NB4 (cell line): ENCODE measurements at regions not wholly inside any gene's neighbourhood (a gene's known extent, or its start where the extent isn't known, plus 50 kb on each side); places are given as distances from the start of the nearest gene placed in this dataset.

Experiments used
- DNase-seq: peaks from one replicate; pipeline ENCODE4 v3.0.0; 2010; ENCODE audit warnings: low read depth
- H3K4me3 ChIP-seq: one replicate; pipeline ENCODE4 v1.5.1; 2011; ENCODE audit warnings: mild to moderate bottlenecking, low read depth, low read length, moderate library complexity
- MYC ChIP-seq: IDR thresholded peaks from 2 replicates; pipeline ENCODE4 v1.6.1; 2011; ENCODE audit warnings: low read depth, low read length
- POLR2A ChIP-seq: IDR thresholded peaks from 2 replicates; pipeline ENCODE4 v1.6.1; 2011; ENCODE audit warnings: mild to moderate bottlenecking; ENCODE audit not compliant: insufficient read length; ENCODE audit errors: extremely low read depth
- TF ChIP-seq, protein P1 (sequence below): IDR thresholded peaks from one replicate; pipeline ENCODE4 v1.5.1; 2012; ENCODE audit warnings: low read depth, low read length
- TF ChIP-seq, protein P2 (sequence below): IDR thresholded peaks from 2 replicates; pipeline ENCODE4 v1.6.1; 2011; ENCODE audit warnings: low read depth, low read length

DNA sequence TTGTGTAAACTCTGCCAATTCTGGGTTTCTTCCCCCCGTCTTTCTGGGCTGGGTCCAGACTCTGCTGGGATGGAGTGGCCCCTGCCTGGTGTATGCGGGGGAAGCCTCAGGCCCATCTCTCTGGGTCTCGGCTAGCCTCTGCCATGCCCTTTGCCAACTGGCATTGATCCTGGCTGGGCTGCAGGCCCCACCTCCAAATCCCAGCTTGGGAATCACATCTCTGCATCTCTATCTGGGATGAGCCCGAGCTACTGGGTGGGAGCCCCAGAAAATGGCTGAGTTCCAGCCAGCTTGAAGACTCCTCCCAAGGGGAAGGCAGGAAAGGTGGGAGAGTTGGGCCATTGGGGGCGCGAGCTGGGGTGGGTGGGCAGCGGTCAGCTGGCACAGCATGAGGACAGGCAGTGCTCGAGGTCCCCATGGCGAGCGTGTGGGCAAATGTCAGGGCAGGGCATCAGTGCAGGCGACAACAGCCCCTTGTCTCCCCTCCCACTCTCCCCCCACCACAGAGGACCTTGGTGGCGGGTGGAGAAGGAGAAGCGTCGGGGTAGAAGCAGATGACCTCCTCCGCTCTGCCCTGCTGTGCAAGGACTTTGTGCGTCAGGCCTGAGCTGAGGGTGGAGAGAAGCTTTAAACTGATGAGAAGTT, 139.4 kb downstream of the ASB1 start:
- H3K4me3 ChIP-seq = no peak overlapping the region
- DNase-seq = no peak
- TF ChIP-seq, protein P1, sequence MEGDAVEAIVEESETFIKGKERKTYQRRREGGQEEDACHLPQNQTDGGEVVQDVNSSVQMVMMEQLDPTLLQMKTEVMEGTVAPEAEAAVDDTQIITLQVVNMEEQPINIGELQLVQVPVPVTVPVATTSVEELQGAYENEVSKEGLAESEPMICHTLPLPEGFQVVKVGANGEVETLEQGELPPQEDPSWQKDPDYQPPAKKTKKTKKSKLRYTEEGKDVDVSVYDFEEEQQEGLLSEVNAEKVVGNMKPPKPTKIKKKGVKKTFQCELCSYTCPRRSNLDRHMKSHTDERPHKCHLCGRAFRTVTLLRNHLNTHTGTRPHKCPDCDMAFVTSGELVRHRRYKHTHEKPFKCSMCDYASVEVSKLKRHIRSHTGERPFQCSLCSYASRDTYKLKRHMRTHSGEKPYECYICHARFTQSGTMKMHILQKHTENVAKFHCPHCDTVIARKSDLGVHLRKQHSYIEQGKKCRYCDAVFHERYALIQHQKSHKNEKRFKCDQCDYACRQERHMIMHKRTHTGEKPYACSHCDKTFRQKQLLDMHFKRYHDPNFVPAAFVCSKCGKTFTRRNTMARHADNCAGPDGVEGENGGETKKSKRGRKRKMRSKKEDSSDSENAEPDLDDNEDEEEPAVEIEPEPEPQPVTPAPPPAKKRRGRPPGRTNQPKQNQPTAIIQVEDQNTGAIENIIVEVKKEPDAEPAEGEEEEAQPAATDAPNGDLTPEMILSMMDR = no peak
- TF ChIP-seq MYC (no peak), POLR2A (no peak)
- TF ChIP-seq, protein P2, sequence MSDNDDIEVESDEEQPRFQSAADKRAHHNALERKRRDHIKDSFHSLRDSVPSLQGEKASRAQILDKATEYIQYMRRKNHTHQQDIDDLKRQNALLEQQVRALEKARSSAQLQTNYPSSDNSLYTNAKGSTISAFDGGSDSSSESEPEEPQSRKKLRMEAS = no peak

DNA sequence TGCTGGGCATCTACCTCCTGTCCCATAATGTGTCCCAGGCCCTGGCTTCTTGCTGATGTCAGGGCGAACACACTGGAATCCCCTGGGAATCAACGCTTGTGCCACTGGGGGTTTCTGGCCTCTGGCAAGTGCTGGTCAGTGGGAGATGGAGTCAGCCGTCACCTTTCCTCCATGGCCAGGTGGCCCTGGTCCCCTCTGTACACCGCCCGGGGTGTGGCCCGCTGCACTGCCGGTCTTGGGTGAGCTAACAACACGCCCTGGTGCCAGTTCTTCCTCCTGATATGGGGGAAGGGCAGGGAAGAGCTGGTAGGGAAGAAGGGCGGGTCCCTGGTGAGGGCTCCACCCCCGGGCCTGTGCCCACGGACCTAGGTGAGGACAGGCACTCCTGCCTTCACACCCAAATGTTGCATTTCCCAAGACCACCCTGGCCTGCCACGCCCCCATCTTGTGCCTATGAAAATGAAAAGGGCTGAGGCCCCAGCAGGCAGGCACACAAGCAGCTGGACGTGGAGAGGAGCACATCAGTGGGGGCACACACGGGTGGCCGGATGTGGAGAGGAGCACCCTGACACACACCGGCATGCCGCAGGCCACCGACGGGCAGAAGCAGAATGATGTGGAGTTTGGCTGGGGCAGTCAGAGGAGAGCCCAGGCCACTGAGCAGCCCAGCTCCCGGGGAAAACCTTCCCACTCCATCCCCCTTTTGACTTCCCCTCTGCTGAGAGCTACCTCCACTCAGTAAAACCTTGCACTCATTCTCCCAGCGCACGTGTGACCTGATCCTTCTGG, 140.5 kb downstream of the ASB1 start:
- TF ChIP-seq, protein P2 = no peak
- TF ChIP-seq POLR2A (no peak), MYC (no peak)
- TF ChIP-seq, protein P1 = no peak
- DNase-seq = no peak

DNA sequence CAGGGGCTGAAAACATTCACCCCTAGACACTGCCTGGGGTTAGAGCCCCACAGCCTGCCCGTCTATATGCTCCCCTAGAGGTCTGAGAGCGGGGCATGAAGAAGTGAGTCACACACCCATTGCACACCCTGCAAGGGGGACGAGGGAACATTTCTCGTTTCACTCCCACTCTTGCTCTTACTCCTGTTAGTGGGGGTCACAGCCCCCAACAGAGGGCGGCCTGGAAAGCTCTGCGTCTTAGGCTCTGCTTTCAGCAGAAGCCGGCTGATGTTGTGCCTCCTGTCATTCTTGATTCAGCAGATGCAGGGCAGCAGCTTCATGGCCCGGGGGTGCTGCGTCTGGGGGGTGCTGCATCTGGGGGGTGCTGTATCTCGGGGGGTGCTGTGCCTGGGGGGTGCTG, 141.3 kb downstream of the ASB1 start:
- no peak for DNase-seq
- no peak for TF ChIP-seq POLR2A
- no peak overlapping the region for H3K4me3 ChIP-seq

More for the DNA sequence above, 140.5 kb downstream of the ASB1 start:
- H3K4me3 ChIP-seq = no peak overlapping the region

DNA sequence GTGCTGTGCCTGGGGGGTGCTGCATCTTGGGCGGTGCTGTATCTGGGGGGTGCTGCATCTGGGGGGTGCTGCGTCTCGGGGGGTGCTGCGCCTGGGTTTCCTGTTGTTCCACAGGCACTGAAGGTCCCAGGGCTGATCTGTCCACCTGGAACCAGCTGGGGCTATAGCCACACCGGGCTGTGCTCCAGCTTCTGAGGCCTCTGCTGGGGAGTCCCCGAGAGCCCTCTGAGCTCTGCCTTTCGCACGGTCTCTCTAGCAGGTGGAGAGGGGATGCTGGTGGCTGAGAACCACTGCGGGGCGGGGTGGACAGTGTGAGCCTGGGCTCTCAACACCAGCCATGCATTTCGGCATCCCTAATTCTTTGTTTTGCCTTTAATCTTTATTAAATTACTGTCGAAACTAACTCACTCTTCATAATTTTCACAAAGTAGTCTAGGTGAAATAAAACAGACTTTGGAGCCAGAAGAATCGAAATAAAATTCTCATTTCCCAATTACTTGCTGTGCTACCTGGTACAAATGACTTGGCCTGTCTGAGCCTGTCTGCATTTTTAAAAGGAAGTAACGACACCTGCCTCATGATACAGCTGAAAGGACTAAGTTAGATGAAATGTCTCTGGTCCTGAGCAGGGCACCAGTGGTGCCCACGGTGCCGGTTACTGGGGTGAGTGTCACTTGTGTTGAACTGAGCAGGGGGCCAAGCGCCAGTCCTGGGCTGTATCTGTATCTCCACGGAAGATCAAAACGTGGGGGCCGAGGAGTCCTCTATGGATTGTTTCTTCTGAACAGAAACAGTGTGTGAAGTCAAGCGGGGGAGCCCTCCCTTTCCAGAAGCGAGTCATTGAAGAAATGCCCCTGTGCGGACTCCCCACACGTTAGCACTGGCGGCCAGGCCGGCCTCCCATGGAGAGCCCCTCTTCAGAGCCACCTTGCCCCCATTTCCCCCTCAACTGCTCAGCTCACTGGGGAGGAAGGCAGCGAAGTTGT, 142.0 kb downstream of the ASB1 start:
- H3K4me3 ChIP-seq = no peak overlapping the region
- DNase-seq = no peak
- TF ChIP-seq POLR2A = no peak
- no peak for TF ChIP-seq MYC
- TF ChIP-seq, protein P2 = no peak
- TF ChIP-seq, protein P1 = no peak

DNA sequence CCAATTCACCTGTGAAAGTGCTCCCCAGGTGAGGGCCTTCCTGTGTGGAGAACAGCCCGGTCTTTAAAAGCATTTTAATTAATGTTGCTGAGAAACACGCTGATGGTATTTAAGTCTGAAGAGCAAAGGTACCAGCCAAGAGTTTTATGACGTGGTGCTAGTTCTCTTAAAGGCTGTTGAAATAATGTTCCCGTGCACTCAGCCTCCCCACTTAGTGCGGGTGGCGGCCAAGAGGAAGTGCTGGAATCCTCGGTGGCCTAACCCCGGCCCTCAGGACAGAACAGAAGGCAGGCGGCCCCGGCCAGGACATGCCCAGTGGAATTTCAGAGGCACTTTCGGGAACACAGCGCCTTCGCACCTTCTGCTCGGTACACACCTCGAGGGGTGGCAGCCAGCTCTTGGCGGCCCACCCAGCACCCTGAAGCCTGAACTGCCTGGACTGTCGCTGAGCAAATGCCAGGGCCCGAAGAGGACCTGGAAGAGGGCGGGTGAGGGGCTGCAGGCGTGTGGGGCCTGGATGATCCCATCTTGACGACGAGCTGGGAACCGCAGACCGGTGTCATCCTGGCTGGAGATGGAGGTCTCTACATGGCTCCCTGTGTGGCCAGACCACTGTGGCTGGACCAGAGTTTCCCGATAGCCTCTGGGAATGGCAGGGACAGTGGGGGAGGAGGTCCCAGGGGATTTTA, 142.9 kb downstream of the ASB1 start:
- TF ChIP-seq, protein P2 = no peak
- no peak overlapping the region for H3K4me3 ChIP-seq
- no peak for DNase-seq

DNA sequence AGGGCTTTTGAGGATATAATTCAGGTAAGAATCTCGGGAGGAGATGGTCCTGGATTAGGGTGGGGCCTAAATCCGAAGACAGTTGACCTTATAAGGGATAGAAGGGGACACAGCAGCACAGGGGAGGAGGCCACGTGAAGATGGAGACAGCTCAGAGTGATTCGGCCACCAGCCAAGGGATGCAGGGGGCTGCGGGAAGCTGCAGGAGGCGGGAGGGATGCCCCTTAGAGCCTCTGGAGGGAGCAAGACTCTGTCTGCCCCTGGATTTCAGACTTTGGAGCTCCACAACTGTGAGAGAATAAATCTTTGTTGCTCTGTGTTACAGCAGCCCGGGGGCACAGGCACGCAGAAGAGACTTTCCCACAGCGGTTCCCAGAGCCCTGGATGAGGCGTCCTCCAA, 143.7 kb downstream of the ASB1 start:
- no peak for DNase-seq
- TF ChIP-seq, protein P1 = no peak
- TF ChIP-seq MYC = no peak
- no peak for TF ChIP-seq POLR2A
- TF ChIP-seq, protein P2 = no peak
- no peak overlapping the region for H3K4me3 ChIP-seq
